CD14-positive monocyte (primary cell): ENCODE measurements at regions not wholly inside any gene's neighbourhood (a gene's known extent, or its start where the extent isn't known, plus 50 kb on each side); places are given as distances from the start of the nearest gene placed in this dataset.

Experiments
- DNase-seq, 3 donors: peaks; one replicate each; pipeline ENCODE4 v3.0.0-alpha.2; 2011 to 2022
- H2AFZ ChIP-seq: 2 replicates; pipeline ENCODE4 v1.6.0; 2012; ENCODE audit warnings: mild to moderate bottlenecking, low read depth, low read length, inconsistent platforms; ENCODE audit not compliant: insufficient read depth, poor library complexity, severe bottlenecking
- H3K27ac ChIP-seq, 2 donors: 1 replicate in 1 of 2; 2 replicates in 1 of 2; pipeline ENCODE4 v1.5.1; 2012 to 2013; ENCODE audit warnings: low read length in 2 of 2, control low read depth in 1 of 2, inconsistent platforms in 1 of 2, low read depth in 1 of 2, mild to moderate bottlenecking in 1 of 2
- H3K27me3 ChIP-seq, 2 donors: one replicate each; pipeline versions ENCODE4 v1.6.0 to v1.6.1; 2011 to 2013; ENCODE audit warnings: low read length in 2 of 2; ENCODE audit not compliant: control insufficient read depth in 2 of 2, insufficient read depth in 2 of 2
- H3K36me3 ChIP-seq, 2 donors: replicated peaks in 1 of 2; 1 replicate in 1 of 2; 2 replicates in 1 of 2; pipeline versions ENCODE4 v1.5.1 to v1.6.1; 2012 to 2013; ENCODE audit warnings: low read length in 2 of 2, control low read depth in 1 of 2, inconsistent platforms in 1 of 2, mild to moderate bottlenecking in 1 of 2; ENCODE audit not compliant: insufficient read depth in 2 of 2, control insufficient read depth in 1 of 2
- H3K4me1 ChIP-seq, 2 donors: 1 replicate in 1 of 2; 2 replicates in 1 of 2; pipeline versions ENCODE4 v1.5.1 to v1.6.1; 2012 to 2013; ENCODE audit warnings: low read length in 2 of 2, control low read depth in 1 of 2, inconsistent platforms in 1 of 2, mild to moderate bottlenecking in 1 of 2, moderate library complexity in 1 of 2; ENCODE audit not compliant: insufficient read depth in 2 of 2, control insufficient read depth in 1 of 2
- H3K4me2 ChIP-seq: replicated peaks from 2 replicates; pipeline ENCODE3; 2012; ENCODE audit warnings: low read length, moderate library complexity, mild to moderate bottlenecking; ENCODE audit not compliant: poor library complexity, severe bottlenecking; ENCODE audit errors: extremely low read depth
- H3K4me3 ChIP-seq, 3 experiments: fragments of 200-600 bp in 1 of 3; sonication (generic) in 1 of 3; replicated peaks in 1 of 3; 1 replicate in 2 of 3; 2 replicates in 1 of 3; pipeline ENCODE4 v1.5.1; 2011 to 2013; ENCODE audit warnings: low read length in 3 of 3, mild to moderate bottlenecking in 3 of 3, control low read depth in 2 of 3, low read depth in 2 of 3, inconsistent platforms in 1 of 3, moderate library complexity in 1 of 3
- H3K79me2 ChIP-seq: 2 replicates; pipeline ENCODE4 v1.6.0; 2012; ENCODE audit warnings: mild to moderate bottlenecking, control low read depth, inconsistent platforms, low read length, moderate library complexity; ENCODE audit not compliant: insufficient read depth
- H3K9ac ChIP-seq: 2 replicates; pipeline ENCODE4 v1.6.0; 2017; ENCODE audit warnings: low read length, mild to moderate bottlenecking; ENCODE audit not compliant: insufficient read depth, poor library complexity, severe bottlenecking
- H3K9me3 ChIP-seq, 2 donors: replicated peaks in 1 of 2; 1 replicate in 1 of 2; 2 replicates in 1 of 2; pipeline versions ENCODE4 v1.5.1 to v1.6.1; 2012 to 2013; ENCODE audit warnings: low read length in 2 of 2, control low read depth in 1 of 2; ENCODE audit not compliant: control insufficient read depth in 1 of 2, insufficient read depth in 1 of 2
- H4K20me1 ChIP-seq: 2 replicates; pipeline ENCODE4 v1.6.0; 2012; ENCODE audit warnings: mild to moderate bottlenecking, low read length, control low read depth, moderate library complexity; ENCODE audit not compliant: insufficient read depth
- H3K27ac Mint-ChIP-seq, 7 donors: one replicate each; pipeline ENCODE4 v1.8.0; 2020; ENCODE audit warnings: mild to moderate bottlenecking in 7 of 7, mixed read lengths in 7 of 7, moderate library complexity in 6 of 7, inconsistent platforms in 2 of 7
- H3K27me3 Mint-ChIP-seq, 3 donors: one replicate each; pipeline ENCODE4 v1.8.0; 2021 to 2022; ENCODE audit warnings: low read depth in 3 of 3, mild to moderate bottlenecking in 3 of 3, mixed read lengths in 3 of 3, moderate library complexity in 3 of 3, inconsistent platforms in 1 of 3
- H3K36me3 Mint-ChIP-seq, 2 donors: one replicate each; pipeline ENCODE4 v1.8.0; 2020; ENCODE audit warnings: mixed read lengths in 2 of 2, inconsistent platforms in 1 of 2, mild to moderate bottlenecking in 1 of 2
- H3K4me1 Mint-ChIP-seq: one replicate; pipeline ENCODE4 v1.8.0; 2020; ENCODE audit warnings: mild to moderate bottlenecking, mixed read lengths
- H3K4me3 Mint-ChIP-seq, 2 donors: one replicate each; pipeline ENCODE4 v1.8.0; 2020; ENCODE audit warnings: mild to moderate bottlenecking in 2 of 2, mixed read lengths in 2 of 2, moderate library complexity in 1 of 2
- H3K9me3 Mint-ChIP-seq, 7 donors: one replicate each; pipeline ENCODE4 v1.8.0; 2020 to 2022; ENCODE audit warnings: mixed read lengths in 7 of 7, mild to moderate bottlenecking in 6 of 7, moderate library complexity in 6 of 7, inconsistent platforms in 2 of 7
- WGBS: methylation state at CpG from one replicate; pipeline ENCODE4 v1.1.5; 2013; ENCODE audit warnings: missing lambda C conversion rate; ENCODE audit not compliant: insufficient coverage; 5-methylcytosine and 5-hydroxymethylcytosine counted together
- intact Hi-C, 2 donors: fragments of 100-400 bp; cut with micrococcal nuclease; formaldehyde crosslinking; loops; one replicate each; pipeline versions ENCODE4 v1.15.0 to v1.15.1; 2023
- TF ChIP-seq, protein P1 (sequence below): fragments of 200-600 bp; IDR thresholded peaks from one replicate; pipeline ENCODE4 v1.8.0; 2022; ENCODE audit warnings: antibody characterized with exemption, mild to moderate bottlenecking

DNA sequence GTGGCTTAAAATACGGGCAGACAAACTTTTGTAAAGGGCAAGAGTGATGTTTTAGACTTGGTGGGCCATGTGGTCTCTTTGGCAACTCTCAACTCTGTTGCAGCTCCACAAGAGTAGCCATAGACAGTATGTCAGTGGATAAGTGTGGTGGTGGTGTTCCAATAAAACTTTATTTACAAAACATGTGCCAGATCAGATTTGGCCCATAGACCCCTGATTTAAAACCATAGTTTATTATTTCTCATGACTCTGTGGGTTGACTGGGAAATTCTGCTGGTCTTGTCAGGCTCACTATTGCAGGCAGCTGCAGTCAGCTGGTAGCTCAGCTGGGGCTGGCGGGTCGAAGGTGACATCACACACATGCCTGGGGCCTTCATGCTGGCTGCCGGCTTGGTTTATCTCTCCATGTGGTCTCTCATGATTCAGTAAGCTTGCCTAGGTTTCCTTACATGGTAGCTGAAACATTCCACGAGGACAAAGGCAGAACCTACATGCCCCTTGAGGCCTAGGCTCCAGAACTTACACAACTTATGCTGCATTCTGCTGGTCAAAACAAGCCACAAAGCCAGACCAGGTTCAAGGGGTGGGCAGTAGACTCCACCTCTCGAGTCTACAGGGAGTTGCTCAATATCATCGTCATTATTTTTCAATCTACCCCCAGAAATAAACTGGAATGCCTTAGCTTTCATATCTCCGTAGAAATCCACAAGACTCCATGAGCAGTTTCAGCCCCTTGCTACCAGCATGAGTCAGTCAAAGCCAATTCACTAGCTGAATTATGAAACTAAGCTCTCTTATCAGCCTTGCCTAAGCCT is 245.7 kb downstream of the WDR11 start:
- Histone ChIP-seq H3K27ac (no peak overlapping the region), H3K79me2 (no peaks in the 10 kb centered on the region), H4K20me1 (no peaks in the 10 kb centered on the region), H3K4me1 (no peaks in the 10 kb centered on the region), H3K4me2 (no peak overlapping the region), H3K4me3 (no peak overlapping the region), H3K9me3 (peaks cover 0 to 1% of the 10 kb centered on the region in 2 donors), H3K27me3 (peaks cover 0 to 2% of the 10 kb centered on the region in 2 donors), H3K36me3 (no peaks in the 10 kb centered on the region), H3K9ac (no peak overlapping the region), H2AFZ (no peak overlapping the region)
- 81% methylated on average over 7 of the region's 8 CpGs for WGBS
- intact Hi-C loops, result no loop called here
- H3K4me3 Mint-ChIP-seq, result no peak overlapping the region
- no peak for DNase-seq
- no peak overlapping the region for H3K27ac Mint-ChIP-seq
- H3K36me3 Mint-ChIP-seq, result no peaks in the 10 kb centered on the region
- peaks cover 0 to 5% (median 0%) of the 10 kb centered on the region in 3 donors for H3K27me3 Mint-ChIP-seq
- H3K9me3 Mint-ChIP-seq, result peaks cover 0 to 8% (median 2%) of the 10 kb centered on the region in 7 donors
- no peaks in the 10 kb centered on the region for H3K4me1 Mint-ChIP-seq
- TF ChIP-seq, protein P1, sequence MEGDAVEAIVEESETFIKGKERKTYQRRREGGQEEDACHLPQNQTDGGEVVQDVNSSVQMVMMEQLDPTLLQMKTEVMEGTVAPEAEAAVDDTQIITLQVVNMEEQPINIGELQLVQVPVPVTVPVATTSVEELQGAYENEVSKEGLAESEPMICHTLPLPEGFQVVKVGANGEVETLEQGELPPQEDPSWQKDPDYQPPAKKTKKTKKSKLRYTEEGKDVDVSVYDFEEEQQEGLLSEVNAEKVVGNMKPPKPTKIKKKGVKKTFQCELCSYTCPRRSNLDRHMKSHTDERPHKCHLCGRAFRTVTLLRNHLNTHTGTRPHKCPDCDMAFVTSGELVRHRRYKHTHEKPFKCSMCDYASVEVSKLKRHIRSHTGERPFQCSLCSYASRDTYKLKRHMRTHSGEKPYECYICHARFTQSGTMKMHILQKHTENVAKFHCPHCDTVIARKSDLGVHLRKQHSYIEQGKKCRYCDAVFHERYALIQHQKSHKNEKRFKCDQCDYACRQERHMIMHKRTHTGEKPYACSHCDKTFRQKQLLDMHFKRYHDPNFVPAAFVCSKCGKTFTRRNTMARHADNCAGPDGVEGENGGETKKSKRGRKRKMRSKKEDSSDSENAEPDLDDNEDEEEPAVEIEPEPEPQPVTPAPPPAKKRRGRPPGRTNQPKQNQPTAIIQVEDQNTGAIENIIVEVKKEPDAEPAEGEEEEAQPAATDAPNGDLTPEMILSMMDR, result no peak

DNA sequence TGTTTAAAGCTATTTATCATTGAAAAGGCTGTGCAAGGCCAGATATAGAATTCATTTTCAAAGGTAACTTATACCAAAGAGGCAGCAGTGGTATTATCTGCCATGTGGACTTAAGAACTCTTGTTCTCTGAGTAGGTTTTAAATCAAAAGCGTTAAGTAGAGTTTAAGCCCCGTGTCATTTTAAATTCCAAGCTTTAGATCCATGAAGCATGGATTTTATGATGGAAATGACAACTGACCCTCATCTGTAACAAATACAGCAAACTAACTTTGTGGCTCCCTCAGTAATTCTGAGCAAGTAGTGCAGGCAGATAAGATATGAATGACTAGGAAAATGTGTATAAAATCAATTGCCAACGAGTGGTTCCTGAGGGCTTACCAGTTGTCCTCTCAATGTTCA is 247.0 kb downstream of the WDR11 start:
- intact Hi-C loops, result no loop called here
- Histone ChIP-seq H3K79me2 (no peaks in the 10 kb centered on the region), H3K9ac (no peak overlapping the region), H3K4me2 (no peak overlapping the region), H2AFZ (no peak overlapping the region), H4K20me1 (no peaks in the 10 kb centered on the region), H3K27me3 (peaks cover 0 to 2% of the 10 kb centered on the region in 2 donors), H3K36me3 (no peaks in the 10 kb centered on the region), H3K9me3 (no peaks in the 10 kb centered on the region), H3K4me3 (no peak overlapping the region), H3K4me1 (no peaks in the 10 kb centered on the region), H3K27ac (no peak overlapping the region)
- WGBS, result no CpG with 5 or more reads among the region's 3 CpGs
- Mint-ChIP-seq H3K27me3 (peaks cover 0 to 9% (median 0%) of the 10 kb centered on the region in 3 donors), H3K9me3 (peaks cover 0 to 8% (median 4%) of the 10 kb centered on the region in 7 donors), H3K36me3 (no peaks in the 10 kb centered on the region), H3K27ac (no peak overlapping the region), H3K4me3 (no peak overlapping the region), H3K4me1 (no peaks in the 10 kb centered on the region)
- TF ChIP-seq, protein P1, result no peak
- DNase-seq, result no peak
